Ovary (tissue), 7 donors: ENCODE measurements at regions not wholly inside any gene's neighbourhood (a gene's known extent, or its start where the extent isn't known, plus 50 kb on each side); places are given as distances from the start of the nearest gene placed in this dataset.

Experiments used
- DNase-seq, 5 donors: peaks; one replicate each; pipeline ENCODE4 v3.0.0-alpha.2; 2019 to 2020
- H3K27ac ChIP-seq, 2 donors: fragments of 200-600 bp; one replicate each; pipeline versions ENCODE4 v1.5.1 to v1.8.0; 2019 to 2022
- H3K27me3 ChIP-seq: fragments of 200-600 bp; one replicate; pipeline ENCODE4 v1.8.0; 2022
- H3K36me3 ChIP-seq: fragments of 200-600 bp; sonication (generic); one replicate; pipeline ENCODE4 v1.5.1; 2019
- H3K4me1 ChIP-seq: one replicate; pipeline ENCODE4 v1.8.1; 2013; ENCODE audit warnings: mild to moderate bottlenecking, moderate library complexity; ENCODE audit not compliant: insufficient read depth
- H3K4me3 ChIP-seq: fragments of 200-600 bp; sonication (generic); one replicate; pipeline ENCODE4 v1.5.1; 2017
- H3K9me3 ChIP-seq, 2 donors: fragments of 200-600 bp in 1 of 2; sonication (generic) in 1 of 2; one replicate each; pipeline versions ENCODE4 v1.5.1 to v1.8.1; 2013 to 2019; ENCODE audit warnings: mild to moderate bottlenecking in 1 of 2, moderate library complexity in 1 of 2
- EP300 ChIP-seq: sonication (generic); formaldehyde crosslinking; IDR thresholded peaks from one replicate; pipeline ENCODE4 v1.6.1; 2017; ENCODE audit warnings: antibody characterized with exemption
- POLR2A ChIP-seq: fragments of 450-650 bp; IDR thresholded peaks from one replicate; pipeline ENCODE4 v1.6.1; 2017; ENCODE audit warnings: antibody characterized with exemption, mild to moderate bottlenecking, moderate library complexity
- WGBS, 3 donors: extraction: QIAGEN DNeasy Blood & Tissue Kit in 1 of 3; methylation state at CpG; one replicate each; pipeline versions ENCODE4 v1.1.5 to v1.1.7; 2013 to 2017; 5-methylcytosine and 5-hydroxymethylcytosine counted together
- intact Hi-C, 4 donors: fragments of 100-400 bp; cut with DNase I; formaldehyde crosslinking; loops; one replicate each; pipeline versions ENCODE4 v1.11.0 to v1.15.1; 2022 to 2023
- TF ChIP-seq, protein P1 (sequence below), 3 donors: fragments of 450-650 bp in 2 of 3; fragments of 200-600 bp in 1 of 3; IDR thresholded peaks; one replicate each; pipeline versions ENCODE4 v1.5.1 to v1.8.0; 2016 to 2022; ENCODE audit warnings: antibody characterized with exemption in 3 of 3, mild to moderate bottlenecking in 1 of 3
- donor health status: DM: no; HTN: no; CAD: no; lungs with moderate emphysema.
- donor health status: DM: no; HTN: no; CAD: no.
- donor health status: Bipolar disorder and iron deficiency.
- donor health status: DM: no; HTN: no; CAD: no.
- donor health status: DM: yes; HTN: yes; CAD: no.

- DNase-seq: no peak
- intact Hi-C loops: no loop called here
- no peak overlapping the region for H3K27ac ChIP-seq
- H3K27me3 ChIP-seq: no peaks in the 10 kb centered on the region
- TF ChIP-seq EP300: no peak
- TF ChIP-seq, protein P1, sequence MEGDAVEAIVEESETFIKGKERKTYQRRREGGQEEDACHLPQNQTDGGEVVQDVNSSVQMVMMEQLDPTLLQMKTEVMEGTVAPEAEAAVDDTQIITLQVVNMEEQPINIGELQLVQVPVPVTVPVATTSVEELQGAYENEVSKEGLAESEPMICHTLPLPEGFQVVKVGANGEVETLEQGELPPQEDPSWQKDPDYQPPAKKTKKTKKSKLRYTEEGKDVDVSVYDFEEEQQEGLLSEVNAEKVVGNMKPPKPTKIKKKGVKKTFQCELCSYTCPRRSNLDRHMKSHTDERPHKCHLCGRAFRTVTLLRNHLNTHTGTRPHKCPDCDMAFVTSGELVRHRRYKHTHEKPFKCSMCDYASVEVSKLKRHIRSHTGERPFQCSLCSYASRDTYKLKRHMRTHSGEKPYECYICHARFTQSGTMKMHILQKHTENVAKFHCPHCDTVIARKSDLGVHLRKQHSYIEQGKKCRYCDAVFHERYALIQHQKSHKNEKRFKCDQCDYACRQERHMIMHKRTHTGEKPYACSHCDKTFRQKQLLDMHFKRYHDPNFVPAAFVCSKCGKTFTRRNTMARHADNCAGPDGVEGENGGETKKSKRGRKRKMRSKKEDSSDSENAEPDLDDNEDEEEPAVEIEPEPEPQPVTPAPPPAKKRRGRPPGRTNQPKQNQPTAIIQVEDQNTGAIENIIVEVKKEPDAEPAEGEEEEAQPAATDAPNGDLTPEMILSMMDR (IDR thresholded peaks at IDR 0.05): no peak
- TF ChIP-seq POLR2A: no peak
- no peak overlapping the region for H3K4me3 ChIP-seq
- 22 to 35% (median 23%) methylated on average over 2 of the region's 2 CpGs for WGBS, 3 donors
- no peaks in the 10 kb centered on the region for H3K36me3 ChIP-seq
- H3K9me3 ChIP-seq: no peaks in the 10 kb centered on the region
- H3K4me1 ChIP-seq: no peaks in the 10 kb centered on the region
Measured at GRCh38 chr14:42683707-42684106, 1077.0 kb downstream of the LRFN5 start.

GRCh38 chr14:42676636-42677035 lies 1070.0 kb downstream of the LRFN5 start:
- no peaks in the 10 kb centered on the region for H3K9me3 ChIP-seq
- H3K27ac ChIP-seq: no peak overlapping the region
- intact Hi-C loops: no loop called here
- no peaks in the 10 kb centered on the region for H3K36me3 ChIP-seq
- DNase-seq: no peak
- TF ChIP-seq, protein P1 (IDR thresholded peaks at IDR 0.05): no peak
- no peak overlapping the region for H3K4me3 ChIP-seq
- no peaks in the 10 kb centered on the region for H3K4me1 ChIP-seq
- WGBS, 3 donors: 93 to 95% (median 94%) methylated on average over 2 of the region's 2 CpGs
- no peaks in the 10 kb centered on the region for H3K27me3 ChIP-seq

DNA sequence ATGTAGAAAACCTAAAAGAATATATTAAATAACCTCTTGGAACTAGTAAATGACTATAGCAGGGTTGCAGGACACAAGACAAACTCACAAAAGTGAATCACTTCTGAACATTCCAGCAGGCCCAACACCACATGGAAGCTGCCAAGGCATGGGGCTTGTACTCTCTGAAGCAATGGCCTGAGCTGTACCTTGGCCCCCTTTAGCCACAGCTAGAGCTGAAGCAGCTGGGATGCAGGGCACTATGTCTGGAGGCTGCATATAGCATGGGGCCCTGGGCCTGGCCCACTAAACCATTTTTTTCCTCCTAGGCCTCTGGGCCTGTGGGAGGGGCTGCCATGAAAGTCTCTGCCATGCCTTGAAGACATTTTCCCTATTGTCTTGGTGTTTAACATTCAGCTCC lies 1067.3 kb downstream of the LRFN5 start:
- Histone ChIP-seq H3K27me3 (no peaks in the 10 kb centered on the region), H3K27ac (no peak overlapping the region), H3K36me3 (no peaks in the 10 kb centered on the region), H3K4me1 (no peaks in the 10 kb centered on the region), H3K9me3 (no peaks in the 10 kb centered on the region), H3K4me3 (no peak overlapping the region)
- intact Hi-C loops: no loop called here
- no peak for DNase-seq
- TF ChIP-seq EP300 (no peak), POLR2A (no peak)
- TF ChIP-seq, protein P1 (IDR thresholded peaks at IDR 0.05): no peak

DNA sequence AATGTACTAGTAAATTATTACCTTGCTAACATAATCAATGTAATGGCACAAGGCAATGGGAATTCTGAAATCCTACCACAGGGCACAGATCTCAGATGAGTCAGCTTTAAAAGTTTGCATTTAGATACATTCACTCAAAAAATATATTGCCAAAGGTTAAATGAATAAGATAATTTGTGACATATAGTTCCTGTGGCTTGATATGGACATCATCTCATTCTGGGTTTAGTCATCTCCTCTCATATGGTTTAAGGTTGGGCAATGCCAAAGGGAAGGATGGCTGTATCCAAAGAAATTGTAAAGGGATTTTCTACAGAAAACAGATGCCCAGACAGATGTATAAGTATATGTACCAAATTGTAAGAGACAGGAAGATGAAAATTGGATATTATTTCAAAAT lies 1065.0 kb downstream of the LRFN5 start:
- no peak for TF ChIP-seq EP300
- TF ChIP-seq, protein P1 (IDR thresholded peaks at IDR 0.05): no peak
- TF ChIP-seq POLR2A: no peak
- DNase-seq: no peak
- Histone ChIP-seq H3K4me1 (no peaks in the 10 kb centered on the region), H3K9me3 (no peaks in the 10 kb centered on the region), H3K4me3 (no peak overlapping the region), H3K27me3 (no peaks in the 10 kb centered on the region), H3K27ac (no peak overlapping the region), H3K36me3 (no peaks in the 10 kb centered on the region)
- intact Hi-C loops: no loop called here

GRCh38 chr14:42665083-42665482 lies 1058.4 kb downstream of the LRFN5 start:
- no peak for DNase-seq
- Histone ChIP-seq H3K4me1 (no peaks in the 10 kb centered on the region), H3K27ac (no peak overlapping the region), H3K9me3 (no peaks in the 10 kb centered on the region), H3K4me3 (no peak overlapping the region), H3K27me3 (no peaks in the 10 kb centered on the region), H3K36me3 (no peaks in the 10 kb centered on the region)
- intact Hi-C loops: no loop called here
- TF ChIP-seq, protein P1 (IDR thresholded peaks at IDR 0.05): no peak
- TF ChIP-seq EP300: no peak
- no peak for TF ChIP-seq POLR2A
